ENCODE measurements at regions not wholly inside any gene's neighbourhood (a gene's known extent, or its start where the extent isn't known, plus 50 kb on each side); places are given as distances from the start of the nearest gene placed in this dataset.

DNA sequence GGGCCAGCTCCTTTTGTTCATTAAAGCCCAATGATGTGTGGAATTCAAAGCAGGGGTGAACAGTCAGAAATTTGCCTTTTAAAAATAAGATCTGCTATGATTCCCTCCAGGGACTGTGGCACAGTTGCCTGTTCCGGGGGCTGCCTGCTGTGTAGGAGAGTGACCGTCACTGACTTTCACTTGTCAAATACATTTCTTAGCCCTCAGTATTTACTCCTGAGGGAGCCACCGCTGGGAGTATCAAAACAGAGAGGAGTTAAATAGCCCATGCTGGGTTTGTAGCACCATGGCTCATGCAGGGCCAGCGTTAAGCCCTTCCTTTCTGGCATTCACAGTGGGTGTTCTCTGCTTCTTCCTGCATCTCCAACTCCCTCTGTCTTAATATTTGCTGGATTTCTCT lies 897.8 kb downstream of the SORCS3 start:
- Histone ChIP-seq H3K27me3 (no peaks in the 10 kb centered on the region), H3K27ac (no peak overlapping the region), H3K4me3 (no peak overlapping the region), H3K36me3 (no peaks in the 10 kb centered on the region), H3K4me1 (no peaks in the 10 kb centered on the region), H3K9me3 (no peaks in the 10 kb centered on the region)
- no peak for TF ChIP-seq POLR2A (IDR thresholded peaks at IDR 0.05)
- TF ChIP-seq POLR2AphosphoS5 (IDR thresholded peaks at IDR 0.05) = no peak
- TF ChIP-seq EP300 (IDR thresholded peaks at IDR 0.05) = no peak
- ATAC-seq = no peak
- WGBS, 2 donors (ENCODE audit: low coverage in 1 of 2) = 52 to 74% methylated on average over 4 of the region's 4 CpGs

DNA sequence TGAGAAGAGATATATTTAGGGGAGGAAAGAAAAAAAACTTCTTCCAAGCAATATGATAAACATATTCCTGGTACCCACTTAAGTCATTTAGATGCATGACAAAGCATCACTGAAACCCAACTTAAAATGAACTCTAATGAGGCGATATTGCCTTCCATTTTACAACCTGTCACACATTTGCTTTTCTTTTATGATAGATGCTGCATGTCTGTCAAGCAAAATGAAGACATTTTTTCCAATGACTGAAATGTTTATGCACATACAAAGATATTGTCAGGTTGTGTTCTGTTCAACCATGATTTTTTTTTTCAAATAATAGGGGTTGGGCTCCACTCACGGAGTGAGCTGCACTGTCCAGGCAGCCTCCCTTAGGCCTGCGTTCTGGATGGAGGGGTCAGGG lies 894.4 kb downstream of the SORCS3 start:
- WGBS, 2 donors (ENCODE audit: low coverage in 1 of 2) = 72 to 88% methylated on average over 1 to 3 of the region's 3 CpGs
- Histone ChIP-seq H3K27ac (no peak overlapping the region), H3K36me3 (no peaks in the 10 kb centered on the region), H3K9me3 (peaks cover 0 to 10% (median 0%) of the 10 kb centered on the region in 3 donors), H3K4me3 (no peak overlapping the region), H3K4me1 (no peaks in the 10 kb centered on the region), H3K27me3 (no peaks in the 10 kb centered on the region)
- ATAC-seq = no peak
- TF ChIP-seq EP300 (IDR thresholded peaks at IDR 0.05) (no peak), POLR2AphosphoS5 (IDR thresholded peaks at IDR 0.05) (no peak)

DNA sequence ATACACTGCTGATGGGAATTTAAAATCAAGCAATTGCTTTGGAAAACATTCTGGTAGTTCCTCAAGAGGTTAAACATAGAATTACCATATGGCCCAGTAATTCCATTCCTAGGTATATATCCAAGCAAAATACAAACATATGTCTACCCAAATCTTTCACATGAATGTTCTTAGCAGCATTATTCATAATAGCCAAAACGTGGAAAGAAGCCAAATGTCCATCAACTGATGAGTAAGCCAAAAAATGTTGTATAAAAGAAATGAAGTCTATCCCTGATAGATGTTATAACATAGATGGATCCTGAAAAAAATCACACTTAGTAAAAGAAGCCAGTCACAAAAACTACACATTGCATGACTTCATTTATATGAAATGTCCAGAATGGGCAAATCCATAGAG lies 893.0 kb downstream of the SORCS3 start:
- no peaks in the 10 kb centered on the region for H3K4me1 ChIP-seq
- H3K27ac ChIP-seq = no peak overlapping the region
- no peaks in the 10 kb centered on the region for H3K27me3 ChIP-seq
- H3K9me3 ChIP-seq = peaks cover 0 to 10% (median 0%) of the 10 kb centered on the region in 3 donors
- H3K4me3 ChIP-seq = no peak overlapping the region
- no peak for ATAC-seq
- H3K36me3 ChIP-seq = no peaks in the 10 kb centered on the region
- 20 to 25% methylated on average over 1 of the region's 1 CpG for WGBS, 2 donors (ENCODE audit: low coverage in 1 of 2)
- TF ChIP-seq, protein P1, sequence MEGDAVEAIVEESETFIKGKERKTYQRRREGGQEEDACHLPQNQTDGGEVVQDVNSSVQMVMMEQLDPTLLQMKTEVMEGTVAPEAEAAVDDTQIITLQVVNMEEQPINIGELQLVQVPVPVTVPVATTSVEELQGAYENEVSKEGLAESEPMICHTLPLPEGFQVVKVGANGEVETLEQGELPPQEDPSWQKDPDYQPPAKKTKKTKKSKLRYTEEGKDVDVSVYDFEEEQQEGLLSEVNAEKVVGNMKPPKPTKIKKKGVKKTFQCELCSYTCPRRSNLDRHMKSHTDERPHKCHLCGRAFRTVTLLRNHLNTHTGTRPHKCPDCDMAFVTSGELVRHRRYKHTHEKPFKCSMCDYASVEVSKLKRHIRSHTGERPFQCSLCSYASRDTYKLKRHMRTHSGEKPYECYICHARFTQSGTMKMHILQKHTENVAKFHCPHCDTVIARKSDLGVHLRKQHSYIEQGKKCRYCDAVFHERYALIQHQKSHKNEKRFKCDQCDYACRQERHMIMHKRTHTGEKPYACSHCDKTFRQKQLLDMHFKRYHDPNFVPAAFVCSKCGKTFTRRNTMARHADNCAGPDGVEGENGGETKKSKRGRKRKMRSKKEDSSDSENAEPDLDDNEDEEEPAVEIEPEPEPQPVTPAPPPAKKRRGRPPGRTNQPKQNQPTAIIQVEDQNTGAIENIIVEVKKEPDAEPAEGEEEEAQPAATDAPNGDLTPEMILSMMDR (IDR thresholded peaks at IDR 0.05) = no peak
- TF ChIP-seq POLR2A (IDR thresholded peaks at IDR 0.05) (no peak), EP300 (IDR thresholded peaks at IDR 0.05) (no peak), POLR2AphosphoS5 (IDR thresholded peaks at IDR 0.05) (no peak)

DNA sequence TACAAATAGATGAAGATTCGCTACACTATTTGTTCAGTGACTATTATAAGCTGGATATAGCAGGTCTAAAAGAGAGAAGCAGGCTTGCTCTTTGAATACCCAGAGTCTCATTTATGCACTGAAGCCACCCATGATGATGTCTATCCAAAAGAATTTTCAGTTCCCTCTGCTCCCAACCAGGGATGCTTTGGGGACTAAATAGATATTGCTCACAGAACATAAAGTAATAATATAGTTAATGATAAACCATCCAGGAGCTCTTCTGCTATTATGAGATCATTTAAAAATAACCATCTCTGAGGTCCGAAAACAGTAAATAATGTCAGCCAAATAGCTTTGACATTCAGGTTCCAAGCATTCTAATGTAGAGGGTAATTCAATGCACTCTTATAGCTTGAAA lies 875.4 kb downstream of the SORCS3 start:
- WGBS, 2 donors (ENCODE audit: low coverage in 1 of 2) = 88 to 93% methylated on average over 2 of the region's 2 CpGs
- no peaks in the 10 kb centered on the region for H3K4me1 ChIP-seq

DNA sequence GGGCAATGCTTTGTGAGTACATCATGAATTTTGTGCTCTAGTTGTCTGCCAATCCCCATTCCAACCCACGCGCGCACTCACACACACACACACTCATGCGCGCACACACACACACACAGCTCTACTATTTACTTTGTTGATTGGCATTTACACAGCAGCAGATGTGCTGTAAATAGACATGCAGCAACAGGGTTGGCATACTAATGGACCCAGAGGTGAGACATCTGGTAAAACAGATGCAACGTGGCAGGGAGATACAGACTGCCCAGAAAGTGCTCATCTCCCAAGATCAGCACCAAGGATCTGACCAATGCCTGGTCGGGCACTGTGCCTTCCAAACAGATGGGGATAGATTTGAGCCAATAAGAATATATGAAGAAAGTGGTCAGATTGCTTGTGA lies 873.0 kb downstream of the SORCS3 start:
- Histone ChIP-seq H3K4me3 (no peak overlapping the region), H3K36me3 (no peaks in the 10 kb centered on the region), H3K27me3 (no peaks in the 10 kb centered on the region), H3K27ac (no peak overlapping the region), H3K9me3 (no peaks in the 10 kb centered on the region), H3K4me1 (no peaks in the 10 kb centered on the region)
- TF ChIP-seq EP300 (IDR thresholded peaks at IDR 0.05) = no peak
- no peak for TF ChIP-seq POLR2A (IDR thresholded peaks at IDR 0.05)
- TF ChIP-seq, protein P1 (IDR thresholded peaks at IDR 0.05) = no peak
- no peak for TF ChIP-seq POLR2AphosphoS5 (IDR thresholded peaks at IDR 0.05)
- ATAC-seq = no peak
- WGBS, 2 donors (ENCODE audit: low coverage in 1 of 2) = 57 to 92% methylated on average over 1 to 7 of the region's 7 CpGs

More for the DNA sequence above, 875.4 kb downstream of the SORCS3 start:
- no peaks in the 10 kb centered on the region for H3K27me3 ChIP-seq
- no peaks in the 10 kb centered on the region for H3K36me3 ChIP-seq
- H3K9me3 ChIP-seq = no peaks in the 10 kb centered on the region
- H3K4me3 ChIP-seq = no peak overlapping the region
- H3K27ac ChIP-seq = no peak overlapping the region
- no peak for ATAC-seq
- no peak for TF ChIP-seq POLR2A (IDR thresholded peaks at IDR 0.05)
- TF ChIP-seq, protein P1 (IDR thresholded peaks at IDR 0.05) = no peak
- TF ChIP-seq POLR2AphosphoS5 (IDR thresholded peaks at IDR 0.05) = no peak
- TF ChIP-seq EP300 (IDR thresholded peaks at IDR 0.05) = no peak

DNA sequence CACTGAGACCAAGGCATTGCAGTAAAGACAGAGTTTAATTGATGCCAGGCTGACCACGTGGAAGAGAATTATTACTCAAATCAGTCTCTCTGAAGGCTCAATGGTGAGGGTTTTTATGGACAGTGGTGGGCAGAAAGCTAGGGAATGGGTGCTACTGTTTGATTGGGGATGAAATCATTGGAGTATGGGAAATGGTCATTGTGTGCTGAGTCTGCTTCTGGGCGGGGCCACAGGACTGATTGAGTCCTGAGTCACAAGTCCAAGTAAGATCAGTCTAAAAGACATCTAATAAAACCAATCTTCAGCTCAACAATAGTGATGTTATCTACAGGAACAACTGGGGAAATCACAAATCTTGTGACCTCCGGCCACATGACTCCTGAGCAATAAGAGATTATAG lies 868.4 kb downstream of the SORCS3 start:
- no peak overlapping the region for H3K4me3 ChIP-seq
- no peak for ATAC-seq
- H3K27ac ChIP-seq = no peak overlapping the region
- WGBS, 2 donors (ENCODE audit: low coverage in 1 of 2) = 89 to 100% methylated on average over 2 to 3 of the region's 3 CpGs
- H3K9me3 ChIP-seq = no peaks in the 10 kb centered on the region
- H3K27me3 ChIP-seq = no peaks in the 10 kb centered on the region
- TF ChIP-seq POLR2A (IDR thresholded peaks at IDR 0.05) = no peak
- no peak for TF ChIP-seq POLR2AphosphoS5 (IDR thresholded peaks at IDR 0.05)
- TF ChIP-seq EP300 (IDR thresholded peaks at IDR 0.05) = no peak
- TF ChIP-seq, protein P1 (IDR thresholded peaks at IDR 0.05) = no peak
- H3K36me3 ChIP-seq = no peaks in the 10 kb centered on the region
- no peaks in the 10 kb centered on the region for H3K4me1 ChIP-seq
